HG03060 (cell line): ENCODE measurements at regions not wholly inside any gene's neighbourhood (a gene's known extent, or its start where the extent isn't known, plus 50 kb on each side); places are given as distances from the start of the nearest gene placed in this dataset.
A peak's percentile ranks its signal among the peaks of the same experiment; 100 is the strongest.

Experiments used
- ATAC-seq: cut with Tn5 transposase; IDR thresholded peaks from one replicate; pipeline ENCODE4 v1.9.1; 2021; ENCODE audit warnings: low read depth, moderate number of reproducible peaks; ENCODE audit not compliant: unreplicated experiment

- no peak for ATAC-seq
These were observed 286.5 kb downstream of the SQOR start for GRCh38 chr15:45921376-45921775.

GRCh38 chr15:45921978-45922377 is 287.1 kb downstream of the SQOR start:
- no peak for ATAC-seq

DNA sequence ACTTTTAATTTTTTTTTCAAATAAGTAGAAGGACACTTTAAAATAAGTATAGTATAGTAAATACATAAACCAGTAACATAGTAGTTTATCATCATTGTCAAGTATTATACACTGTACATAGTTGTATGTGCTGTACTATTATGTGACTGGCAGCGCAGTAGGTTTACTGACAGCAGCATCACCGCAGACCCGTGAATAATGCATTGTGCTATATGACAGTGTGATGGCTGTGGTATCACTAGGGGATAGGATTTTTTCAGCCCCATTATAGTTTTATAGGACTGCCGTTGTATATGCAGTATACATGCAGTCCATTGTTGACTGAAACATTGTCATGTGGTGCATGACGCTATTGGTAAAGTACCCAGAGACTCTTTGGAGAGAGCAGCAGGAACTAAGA is 306.5 kb downstream of the SQOR start:
- no peak for ATAC-seq

DNA sequence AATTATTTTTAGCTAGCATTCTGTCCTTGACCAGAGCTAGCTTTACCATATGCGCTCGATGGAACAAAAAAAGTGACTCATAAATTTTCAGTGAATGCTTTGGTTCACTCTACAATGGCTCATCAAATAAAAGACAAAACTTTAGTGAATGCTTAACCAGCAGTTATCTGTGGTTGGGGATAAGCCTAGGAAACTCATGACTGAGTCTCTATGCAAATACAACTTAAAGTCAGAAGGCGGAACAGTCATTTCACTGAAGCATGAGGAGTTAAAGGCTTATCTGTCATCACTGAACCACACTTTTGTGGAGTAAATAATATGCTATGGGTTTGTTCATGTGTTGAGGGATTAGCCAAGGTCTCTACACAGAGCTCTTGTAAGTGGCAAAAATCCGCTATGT is 308.4 kb downstream of the SQOR start:
- ATAC-seq: peak; percentile 57

- no peak for ATAC-seq
These were observed 311.3 kb downstream of the SQOR start for GRCh38 chr15:45946111-45946510.

DNA sequence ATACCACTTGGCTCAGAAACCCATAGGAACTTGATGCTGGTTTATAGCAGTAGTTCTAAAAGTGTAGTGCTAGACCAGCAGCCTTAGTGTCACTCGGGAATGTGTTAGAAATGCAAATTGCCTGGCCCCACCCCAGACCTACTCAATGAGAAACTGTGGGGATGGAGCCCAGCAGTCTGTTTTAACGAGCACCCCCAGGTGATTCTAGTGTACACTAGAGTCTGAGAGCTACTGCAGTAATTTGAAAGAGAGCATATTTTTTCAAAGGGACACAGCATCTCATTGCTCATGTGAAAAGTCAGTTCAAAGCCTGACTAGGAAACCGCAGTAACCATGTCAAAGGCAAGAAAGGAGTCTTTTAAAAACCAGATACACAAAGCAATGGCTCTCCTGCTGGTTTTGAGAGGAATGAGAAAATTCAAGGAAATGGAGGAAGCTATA is 313.4 kb downstream of the SQOR start:
- ATAC-seq: no peak

DNA sequence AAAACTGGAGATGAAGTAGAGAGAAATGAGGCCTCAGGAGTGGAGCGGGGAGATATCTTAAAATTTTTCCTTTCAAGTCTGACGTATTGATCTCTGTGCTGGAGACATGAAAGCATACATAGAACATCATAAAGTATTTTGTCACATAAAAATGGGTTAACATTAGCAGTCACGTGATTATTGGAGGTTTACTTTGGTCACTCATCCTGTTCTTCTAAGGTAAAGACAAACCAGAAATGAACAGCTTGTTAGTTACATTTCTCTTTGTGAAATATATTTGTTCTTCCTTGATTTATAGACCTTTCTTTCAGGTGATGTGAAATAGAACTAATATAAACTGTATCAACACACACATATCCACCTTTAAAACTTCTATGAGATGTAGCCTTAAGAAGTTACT is 324.1 kb downstream of the SQOR start:
- ATAC-seq: no peak

DNA sequence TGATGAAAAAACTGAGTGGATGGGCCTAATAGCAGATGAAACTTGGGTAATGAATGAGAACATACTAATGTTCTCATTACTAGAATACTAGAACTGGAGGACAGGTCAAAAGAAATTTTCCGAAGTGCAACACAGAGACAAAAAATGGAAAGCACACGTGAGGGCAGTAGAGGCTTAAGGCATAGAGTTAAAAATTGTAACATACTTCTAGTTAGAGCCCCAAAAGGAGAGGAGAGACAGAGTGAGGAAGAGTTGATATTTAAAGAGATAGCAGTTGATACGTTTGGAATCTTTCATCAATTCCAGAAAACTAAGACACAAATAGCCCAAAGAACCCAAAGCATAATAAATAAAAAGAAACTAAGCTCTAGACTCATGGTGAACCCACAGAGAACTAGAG is 327.9 kb downstream of the SQOR start:
- no peak for ATAC-seq

DNA sequence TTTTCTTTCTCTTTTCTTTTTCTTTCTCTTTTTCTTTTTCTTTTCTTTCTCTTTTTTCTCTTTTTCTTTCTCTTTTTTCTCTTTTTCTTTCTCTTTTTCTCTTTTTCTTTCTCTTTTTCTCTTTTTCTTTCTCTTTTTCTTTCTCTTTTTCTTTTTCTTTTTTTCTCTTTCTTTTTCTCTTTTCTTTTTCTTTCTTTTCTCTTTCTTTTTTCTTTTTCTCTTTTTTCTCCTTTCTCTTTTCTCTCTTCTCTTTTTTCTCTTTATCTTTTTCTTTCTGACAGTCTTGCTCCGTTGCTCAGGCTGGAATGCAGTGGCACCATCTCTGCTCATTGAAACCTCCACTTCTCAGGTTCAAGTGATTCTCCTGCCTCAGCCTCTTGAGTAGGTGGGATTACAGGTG is 335.7 kb downstream of the SQOR start:
- no peak for ATAC-seq

DNA sequence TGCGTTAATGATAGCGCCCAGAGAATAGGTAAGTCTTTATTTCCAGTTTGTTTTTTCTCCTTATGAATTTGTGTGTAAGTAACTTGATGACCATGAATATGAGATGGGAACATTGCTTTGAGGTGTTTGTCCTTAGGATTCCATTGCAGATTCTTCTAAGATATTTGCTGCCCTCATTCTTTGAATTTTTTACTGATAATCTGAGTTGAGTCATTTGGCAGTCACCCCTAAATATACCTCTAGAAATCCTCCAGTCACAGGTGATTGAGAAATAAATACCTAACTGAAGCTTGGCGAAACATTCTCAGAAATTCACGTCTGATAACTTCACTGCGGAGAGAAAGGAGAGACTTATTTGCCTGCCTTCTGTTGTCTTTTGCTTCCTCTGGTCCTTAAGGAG is 345.5 kb downstream of the SQOR start:
- no peak for ATAC-seq

DNA sequence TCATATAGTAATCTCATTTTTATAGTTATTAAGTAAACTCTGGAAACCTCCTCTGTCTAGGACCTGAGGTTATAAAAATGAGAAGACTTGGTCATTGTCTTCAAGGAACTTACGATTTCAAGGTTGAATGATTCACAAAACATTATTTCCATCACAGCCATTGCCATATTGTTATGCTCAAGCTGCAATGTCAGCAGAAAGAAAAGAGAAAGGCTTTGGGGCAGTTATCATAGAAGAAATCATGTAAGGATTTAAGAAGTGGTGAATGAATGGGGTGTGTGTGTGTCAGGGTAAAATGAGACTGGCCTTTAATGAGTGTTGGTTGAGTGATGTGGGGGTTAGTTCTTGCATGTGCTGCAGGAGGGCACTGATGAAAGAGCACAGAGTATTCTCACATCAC is 346.8 kb downstream of the SQOR start:
- no peak for ATAC-seq

DNA sequence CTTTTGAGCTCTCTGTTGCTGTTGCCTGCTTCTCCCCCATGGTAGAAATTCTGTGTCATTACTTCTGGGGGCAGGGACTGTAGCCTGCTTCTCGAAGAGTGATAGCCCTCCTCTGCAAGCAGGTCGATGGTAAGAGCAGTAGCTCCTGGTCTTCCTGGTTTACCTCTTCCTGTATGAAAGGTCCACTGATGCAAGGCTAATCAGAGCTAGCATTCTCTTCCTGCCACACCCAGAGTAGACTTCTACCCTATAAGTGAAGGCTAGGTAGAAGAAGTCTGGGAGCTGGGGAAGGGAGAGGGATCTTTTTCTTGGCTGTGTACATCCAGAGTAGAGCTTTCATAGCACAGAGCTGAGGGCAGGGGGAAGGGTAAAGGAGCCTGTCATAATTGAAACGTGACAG is 357.0 kb downstream of the SQOR start:
- ATAC-seq: no peak

DNA sequence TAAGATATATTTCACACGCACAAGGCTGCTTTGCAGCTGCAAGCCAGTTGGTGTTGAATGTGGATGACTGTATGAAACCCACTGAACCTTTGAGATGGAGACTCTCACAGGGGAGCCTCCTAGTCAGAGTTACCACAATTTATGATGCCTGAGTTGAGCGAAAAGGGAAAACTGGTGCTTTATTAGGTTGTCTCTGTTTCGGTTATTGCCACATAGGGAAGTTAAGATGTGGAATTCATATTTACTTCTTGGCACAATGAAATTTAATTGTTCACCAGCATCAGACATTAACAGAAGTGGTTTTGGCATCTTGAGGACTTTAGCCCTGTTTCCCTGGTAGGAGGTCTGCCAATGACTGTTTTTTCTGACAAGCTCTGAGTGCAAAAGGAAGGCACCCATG is 358.2 kb downstream of the SQOR start:
- no peak for ATAC-seq

DNA sequence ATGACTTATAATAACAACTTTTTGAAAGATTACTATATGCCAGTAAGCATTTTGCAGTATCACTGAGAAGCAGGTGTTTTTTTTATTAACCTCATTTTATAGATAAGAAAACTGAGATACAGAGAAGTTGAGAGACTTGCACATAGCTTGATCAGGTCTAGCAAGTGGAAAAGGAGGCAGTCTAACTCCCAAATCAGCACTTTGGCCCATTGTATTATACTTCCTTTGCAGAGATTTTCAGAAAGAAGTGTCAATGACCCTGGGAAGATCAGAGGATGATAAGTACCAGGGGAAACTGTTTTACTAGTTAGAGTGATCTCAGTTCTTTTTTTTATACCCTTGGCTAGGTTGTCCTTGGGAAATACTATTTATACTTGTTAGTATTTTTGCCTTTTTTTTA is 358.7 kb downstream of the SQOR start:
- ATAC-seq: no peak

DNA sequence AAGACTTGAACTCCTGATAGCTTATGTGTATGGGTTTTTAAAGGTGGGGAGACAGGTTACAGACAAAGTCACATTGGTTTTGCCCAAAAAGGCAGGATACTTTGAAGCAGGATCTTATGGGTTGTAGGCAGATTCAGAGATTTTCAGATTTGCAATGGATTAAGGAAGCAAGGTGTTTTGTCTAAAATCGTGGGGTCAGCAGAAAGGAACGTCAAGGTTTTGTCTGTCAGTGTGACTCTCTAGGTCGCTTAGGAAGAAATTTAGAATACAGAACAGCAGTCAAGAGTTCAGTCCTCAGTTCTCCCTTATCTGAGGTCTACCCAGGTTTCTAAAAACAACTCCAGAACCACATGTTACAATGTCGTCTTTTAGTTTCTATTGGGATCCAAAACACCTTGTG is 361.0 kb downstream of the SQOR start:
- no peak for ATAC-seq

GRCh38 chr15:46014532-46014931 is 379.7 kb downstream of the SQOR start:
- no peak for ATAC-seq

DNA sequence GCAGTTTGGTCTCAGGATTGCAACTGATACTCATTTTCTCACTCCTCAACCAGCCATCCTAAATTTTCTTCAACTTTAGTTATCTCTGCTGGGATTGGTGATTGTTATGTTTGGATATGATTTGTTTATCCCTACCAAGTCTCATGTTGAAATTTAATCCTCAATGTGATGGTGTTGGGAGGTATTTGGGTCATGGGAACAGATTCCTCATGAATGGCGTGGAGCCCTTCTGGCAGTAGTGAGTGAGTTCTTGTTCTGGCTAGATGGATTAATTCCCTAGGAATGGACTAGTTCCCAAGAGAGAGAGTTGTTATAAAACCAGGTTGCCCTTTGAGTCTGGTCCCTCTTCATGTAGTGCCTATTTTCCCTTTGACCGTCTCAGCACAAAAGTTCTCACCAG is 399.9 kb downstream of the SQOR start:
- no peak for ATAC-seq

- no peak for ATAC-seq
These were observed 404.9 kb downstream of the SQOR start for GRCh38 chr15:46039703-46040102.

- ATAC-seq: no peak
These were observed 407.1 kb downstream of the SQOR start for GRCh38 chr15:46041905-46042304.

DNA sequence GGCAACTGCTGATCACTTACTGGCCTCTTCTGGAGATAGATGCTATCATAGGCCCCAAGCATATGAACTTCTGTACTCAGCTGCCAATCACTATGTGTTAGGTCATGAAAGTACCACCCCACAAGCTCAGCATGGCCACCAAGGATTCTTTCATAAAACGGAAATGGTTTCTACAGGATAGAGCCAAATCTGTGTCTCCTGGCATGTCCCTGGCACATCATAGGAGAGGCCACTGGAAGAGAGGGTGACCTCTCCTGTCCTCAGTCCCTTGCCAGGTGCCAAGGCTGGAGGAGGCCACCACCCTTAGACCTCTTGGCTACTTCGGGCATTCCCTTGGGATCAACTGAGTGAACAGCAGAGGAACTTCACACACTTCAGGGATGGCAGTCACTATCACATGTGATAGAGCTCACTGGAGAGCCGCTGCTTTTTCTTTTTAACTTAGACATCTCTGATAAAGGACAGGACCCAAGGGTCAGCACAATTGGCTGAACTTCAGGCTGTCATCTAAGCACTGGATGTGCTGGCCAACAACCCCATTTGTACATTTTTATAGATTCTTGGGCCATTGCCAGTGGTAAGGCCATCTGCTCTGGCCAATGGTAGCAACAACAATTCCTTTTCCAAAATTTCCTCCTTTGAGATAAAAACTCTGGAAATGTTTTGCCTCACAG is 425.2 kb downstream of the SQOR start:
- no peak for ATAC-seq

GRCh38 chr15:46061002-46061401 is 426.2 kb downstream of the SQOR start:
- ATAC-seq: no peak

DNA sequence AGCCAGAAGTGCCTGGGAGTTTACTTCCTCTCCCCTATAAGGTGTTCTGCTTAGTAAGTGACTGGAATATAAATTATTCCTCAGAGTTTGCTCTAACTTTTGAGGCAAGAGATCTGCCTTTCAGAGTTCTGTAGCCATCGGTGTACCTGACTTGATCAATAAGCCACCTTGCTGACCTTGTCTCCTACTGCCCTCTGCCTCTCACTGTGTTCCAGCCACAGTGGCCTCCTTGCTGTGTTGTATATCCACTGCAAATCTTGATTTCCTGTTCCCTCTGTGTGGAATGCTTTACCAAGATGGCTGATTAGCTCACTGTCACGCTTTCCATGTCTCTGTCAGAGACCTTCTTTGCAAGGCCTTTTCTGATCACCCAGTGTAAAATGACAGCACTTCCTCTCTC is 442.4 kb downstream of the SQOR start:
- ATAC-seq: no peak

GRCh38 chr15:46079046-46079445 is 444.2 kb downstream of the SQOR start:
- ATAC-seq: no peak
